CD4-positive, alpha-beta T cell treated with Interleukin-10 for 1 hour (primary cell): ENCODE measurements at regions not wholly inside any gene's neighbourhood (a gene's known extent, or its start where the extent isn't known, plus 50 kb on each side); places are given as distances from the start of the nearest gene placed in this dataset.
"Not testable (repeated sequence)": the region's sequence is repeated elsewhere in the genome, so short reads cannot be mapped to it uniquely, and the experiment has no call there.

Experiments used
- DNase-seq: peaks from one replicate; pipeline ENCODE4 v3.0.0-alpha.2; 2020

DNA sequence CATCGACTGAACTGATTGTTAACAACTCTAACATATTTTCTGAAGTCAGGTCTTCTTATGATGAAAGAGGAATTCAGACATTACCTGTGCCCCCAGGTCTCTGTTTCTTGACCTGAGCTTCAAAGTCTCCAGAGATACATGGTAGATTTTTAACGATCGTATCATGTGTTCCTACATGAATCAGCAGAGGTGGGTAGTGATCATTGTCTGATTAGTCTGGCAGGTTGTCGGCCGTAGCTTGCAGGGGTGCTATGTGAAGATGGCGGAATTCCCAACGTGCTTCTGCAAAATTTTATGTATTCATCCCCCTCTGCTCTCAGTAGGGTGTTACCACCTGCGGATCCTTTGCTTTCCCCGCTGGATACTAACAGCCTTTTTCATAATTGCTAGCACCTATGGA lies 581.9 kb downstream of the GATA3 start:
- DNase-seq: no peak

GRCh38 chr10:8637640-8638039 lies 583.2 kb downstream of the GATA3 start:
- no peak for DNase-seq

GRCh38 chr10:8638088-8638672 lies 583.7 kb downstream of the GATA3 start:
- no peak for DNase-seq

DNA sequence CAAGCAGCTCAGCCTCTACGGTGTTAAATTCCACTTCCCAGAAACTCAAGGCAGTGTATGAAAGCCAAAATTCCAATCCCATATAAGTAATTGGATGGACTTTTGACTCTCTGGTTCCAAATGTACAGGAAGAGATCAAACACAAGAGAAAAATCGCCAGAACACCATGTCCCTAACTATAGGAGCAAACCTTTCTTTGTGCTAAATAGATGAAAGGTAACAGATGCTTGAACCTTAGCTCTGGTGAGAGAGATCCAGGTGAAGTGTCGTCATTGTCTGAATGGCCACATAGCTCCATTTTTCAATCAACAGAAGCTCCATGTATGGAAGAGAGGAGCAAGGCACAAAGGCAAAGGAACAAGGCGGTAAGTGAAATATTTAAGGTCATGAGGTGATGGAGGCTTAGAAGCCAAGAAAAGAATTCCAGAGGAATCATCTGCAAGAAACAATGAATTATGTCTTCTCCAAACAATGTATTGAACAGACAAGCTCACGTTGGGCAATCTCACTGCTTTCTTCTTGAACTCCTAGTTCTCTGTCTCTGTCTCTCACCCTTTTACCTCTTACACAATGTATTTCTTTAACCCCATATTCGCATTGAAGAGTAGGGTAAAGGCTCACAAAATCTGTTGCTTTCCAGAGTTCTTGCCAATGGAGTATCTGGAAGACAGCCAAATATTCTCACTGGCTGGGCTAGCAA lies 585.1 kb downstream of the GATA3 start:
- no peak for DNase-seq

DNA sequence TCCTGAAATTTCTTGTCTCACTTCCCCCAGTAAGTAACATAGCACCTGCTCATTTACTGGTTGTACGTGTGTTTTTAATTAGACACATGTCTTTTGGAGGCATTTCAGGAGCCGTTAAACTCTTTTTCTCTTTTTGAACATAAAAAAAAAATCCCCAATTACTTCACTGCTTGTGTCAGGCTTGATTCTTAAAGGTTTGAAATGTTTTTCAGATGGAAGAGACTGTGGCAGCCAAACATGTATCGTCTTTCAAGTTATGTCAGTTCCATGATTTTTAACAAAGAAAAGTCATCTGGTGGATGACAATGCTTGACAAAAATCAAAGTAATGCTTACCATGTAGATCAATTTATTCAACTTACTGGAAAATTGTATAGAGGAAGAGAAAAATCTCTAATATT lies 585.8 kb downstream of the GATA3 start:
- DNase-seq: no peak

GRCh38 chr10:8640878-8641277 lies 586.4 kb downstream of the GATA3 start:
- DNase-seq: no peak

- no peak for DNase-seq
These were observed 601.8 kb downstream of the GATA3 start for GRCh38 chr10:8656261-8656660.

DNA sequence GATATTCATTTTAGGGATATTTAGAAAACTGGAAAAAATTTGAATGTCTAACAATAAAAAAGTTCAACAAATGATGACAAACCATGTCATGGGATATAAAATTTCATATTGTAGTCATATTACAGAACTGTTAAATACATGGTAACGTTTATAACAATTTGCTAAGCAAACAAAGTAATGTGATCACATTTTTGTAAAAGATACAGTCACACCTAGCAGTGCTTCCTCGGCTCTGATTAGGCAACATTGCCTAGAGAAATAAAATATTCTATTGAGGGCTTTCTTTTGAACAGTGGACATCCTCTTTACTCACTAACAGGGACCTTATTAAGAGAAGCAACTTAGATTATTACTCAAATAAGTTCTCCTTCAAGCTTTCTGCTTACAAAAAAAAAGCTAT lies 605.5 kb downstream of the GATA3 start:
- no peak for DNase-seq

GRCh38 chr10:8661886-8662285 lies 607.4 kb downstream of the GATA3 start:
- no peak for DNase-seq

GRCh38 chr10:8663131-8663530 lies 608.6 kb downstream of the GATA3 start:
- no peak for DNase-seq

DNA sequence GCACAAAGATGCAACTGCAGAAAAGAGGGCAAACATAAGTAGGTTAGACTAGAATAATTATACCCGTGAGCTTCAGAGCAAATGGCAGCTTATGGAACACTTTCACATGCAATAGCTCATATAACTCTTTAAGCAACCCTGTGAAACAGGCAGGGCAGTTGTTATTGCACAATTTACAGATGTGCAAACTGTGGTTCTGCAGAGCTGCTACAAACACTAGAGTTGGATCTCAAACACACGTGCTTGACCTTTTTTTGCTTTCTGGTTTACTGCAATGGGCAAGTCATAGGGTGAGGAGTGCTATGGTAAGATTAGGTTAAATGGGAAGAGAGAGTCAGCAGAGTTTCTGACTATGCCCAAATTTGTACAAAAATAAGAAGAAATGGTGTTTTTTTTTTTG lies 610.8 kb downstream of the GATA3 start:
- no peak for DNase-seq

GRCh38 chr10:8670461-8670860 lies 616.0 kb downstream of the GATA3 start:
- no peak for DNase-seq

GRCh38 chr10:8674230-8674629 lies 619.7 kb downstream of the GATA3 start:
- no peak for DNase-seq

GRCh38 chr10:8677642-8678041 lies 623.2 kb downstream of the GATA3 start:
- DNase-seq: no peak

GRCh38 chr10:8684916-8685315 lies 630.4 kb downstream of the GATA3 start:
- DNase-seq: not testable (repeated sequence)

DNA sequence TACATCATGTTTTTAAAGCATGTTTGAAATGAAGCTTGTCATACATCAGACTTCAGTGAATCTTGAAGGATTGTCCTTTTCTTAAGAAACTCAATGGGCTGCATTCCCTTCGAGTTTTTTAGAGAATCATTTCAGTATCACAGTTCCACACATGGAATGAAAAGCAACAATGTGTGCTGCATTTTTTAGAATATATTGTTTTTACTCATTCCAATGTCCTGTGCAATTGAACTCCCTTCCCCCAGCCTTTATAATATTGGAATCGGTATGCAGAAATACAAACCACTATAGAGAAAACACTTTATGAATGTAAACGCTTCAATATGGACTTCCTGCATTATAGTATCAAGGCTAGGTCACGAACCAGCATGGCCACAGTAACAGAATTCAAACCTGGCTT lies 634.4 kb downstream of the GATA3 start:
- no peak for DNase-seq

DNA sequence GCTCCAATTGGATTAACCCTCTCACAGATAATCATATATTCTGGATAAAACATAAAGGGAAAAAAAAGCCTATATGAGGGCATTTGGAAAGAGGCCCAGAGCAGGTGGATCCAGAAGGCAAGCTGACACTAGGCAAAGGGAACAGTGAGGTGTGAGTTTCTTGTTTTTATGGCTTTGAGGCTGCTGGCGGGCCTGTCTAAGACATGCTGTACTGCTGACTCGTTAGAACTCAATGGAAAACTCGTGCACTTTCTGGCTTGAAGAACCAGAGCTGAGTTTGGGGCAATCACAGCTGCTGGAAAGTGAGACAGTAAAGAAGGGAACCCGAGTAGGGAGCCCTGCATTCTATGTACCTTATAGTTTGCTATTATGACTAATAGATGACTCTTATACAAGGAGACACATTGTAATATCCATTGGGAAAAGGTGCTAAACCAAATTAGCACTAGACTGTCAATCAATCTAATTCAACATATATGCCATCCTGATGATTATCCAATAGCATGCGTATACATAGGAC lies 637.1 kb downstream of the GATA3 start:
- no peak for DNase-seq

GRCh38 chr10:8693635-8694034 lies 639.1 kb downstream of the GATA3 start:
- DNase-seq: not testable (repeated sequence)

GRCh38 chr10:8696746-8697145 lies 642.3 kb downstream of the GATA3 start:
- DNase-seq: no peak

- DNase-seq: no peak
These were observed 646.2 kb downstream of the GATA3 start for GRCh38 chr10:8700689-8701088.

- DNase-seq: no peak
These were observed 647.7 kb downstream of the GATA3 start for GRCh38 chr10:8702181-8702580.

DNA sequence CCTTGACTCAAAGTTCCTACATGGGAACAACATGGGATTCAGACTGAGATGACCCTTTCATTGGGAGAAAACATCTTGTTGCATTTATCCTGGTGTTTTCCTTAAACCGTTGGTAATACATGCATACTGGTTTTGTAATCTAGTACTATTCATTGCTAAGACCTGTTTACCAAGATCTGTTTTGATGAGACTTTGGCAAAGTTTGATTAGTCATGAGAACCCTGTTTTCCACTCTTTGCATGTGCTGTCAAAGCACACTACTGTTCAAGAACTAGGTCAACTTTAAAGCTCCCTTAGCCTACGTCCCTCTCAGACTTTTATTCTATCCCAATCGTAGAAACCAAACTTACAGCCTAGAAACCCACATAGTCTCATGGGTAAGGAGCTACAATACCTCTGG lies 650.9 kb downstream of the GATA3 start:
- DNase-seq: no peak

- DNase-seq: no peak
These were observed 658.2 kb downstream of the GATA3 start for GRCh38 chr10:8712656-8713055.

DNA sequence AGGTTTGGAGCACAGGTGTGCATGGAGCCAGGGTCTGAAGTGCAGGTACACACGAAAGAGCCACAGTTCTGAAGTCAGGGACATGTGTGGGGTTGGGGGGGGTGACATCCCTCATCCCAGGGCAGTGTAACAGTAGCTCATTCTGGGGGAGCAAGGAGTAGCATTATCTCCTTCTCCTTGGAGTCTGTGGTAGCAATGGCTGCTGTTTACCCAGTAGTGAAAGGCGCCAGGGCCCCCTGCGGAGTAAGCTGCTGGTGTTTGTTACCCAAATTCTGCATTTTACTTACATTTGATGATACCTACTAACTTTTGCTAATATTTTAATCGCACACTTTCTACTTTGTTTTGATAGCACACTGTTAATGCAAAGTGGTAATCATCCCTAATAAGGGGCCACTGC lies 665.5 kb downstream of the GATA3 start:
- no peak for DNase-seq

- no peak for DNase-seq
These were observed 667.2 kb downstream of the GATA3 start for GRCh38 chr10:8721650-8722049.
